OCI-M2 (cell line): ENCODE measurements at regions not wholly inside any gene's neighbourhood (a gene's known extent, or its start where the extent isn't known, plus 50 kb on each side); places are given as distances from the start of the nearest gene placed in this dataset.
"Not testable (repeated sequence)": the region's sequence is repeated elsewhere in the genome, so short reads cannot be mapped to it uniquely, and the experiment has no call there.

Source experiments
- DNase-seq: peaks from one replicate; lab custom pipeline; 2025; ENCODE audit not compliant: unreplicated experiment; lab: John Stamatoyannopoulos, UW

GRCh38 chr12:88667615-88668014, 87.3 kb upstream of the KITLG start:
- not testable (repeated sequence) for DNase-seq

- DNase-seq = no peak
These were observed 84.8 kb upstream of the KITLG start for GRCh38 chr12:88665071-88665470.

DNA sequence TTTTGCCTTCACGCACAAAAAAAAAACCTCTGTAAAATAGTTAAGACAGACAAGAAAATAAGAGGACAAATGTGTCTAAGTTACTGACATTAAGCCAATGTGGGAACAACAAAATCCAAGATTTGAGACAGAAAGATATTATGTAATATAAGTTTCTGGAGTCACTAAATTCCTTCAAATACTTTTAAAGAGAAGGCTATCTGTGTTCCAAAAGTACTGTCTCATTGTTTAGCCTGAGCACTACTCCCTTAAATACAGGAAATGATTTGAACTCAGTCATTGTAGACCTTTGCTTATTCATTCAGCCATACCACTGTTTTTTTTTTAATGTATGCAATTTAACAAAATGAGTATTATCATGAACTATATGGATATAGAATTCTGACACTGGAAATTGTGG, 82.7 kb upstream of the KITLG start:
- no peak for DNase-seq

DNA sequence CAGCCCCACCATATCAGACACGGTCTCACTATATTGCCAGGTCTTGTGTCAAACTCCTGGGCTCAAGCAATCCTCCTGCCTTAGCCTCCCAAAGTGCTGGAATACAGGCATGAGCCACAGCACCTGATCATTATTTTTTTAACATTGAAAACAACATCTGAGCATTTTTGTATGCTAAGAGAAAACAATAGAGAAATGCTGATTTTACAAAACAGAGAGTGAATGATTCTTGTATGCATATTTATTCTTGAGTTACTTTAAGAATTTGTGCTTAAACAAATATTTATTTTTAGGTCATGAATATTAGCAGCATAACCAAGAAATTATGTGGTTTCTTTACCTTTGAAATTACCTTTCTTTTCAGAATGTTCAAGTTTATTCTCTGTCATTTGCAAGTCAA, 81.8 kb upstream of the KITLG start:
- DNase-seq = no peak

GRCh38 chr12:88658009-88658408, 77.7 kb upstream of the KITLG start:
- DNase-seq = no peak

GRCh38 chr12:88650715-88651114, 70.4 kb upstream of the KITLG start:
- DNase-seq = no peak

- DNase-seq = no peak
These were observed 68.4 kb upstream of the KITLG start for GRCh38 chr12:88648625-88649024.

- DNase-seq = no peak
These were observed 66.6 kb upstream of the KITLG start for GRCh38 chr12:88646824-88647223.

- DNase-seq = no peak
These were observed 65.5 kb upstream of the KITLG start for GRCh38 chr12:88645816-88646215.

DNA sequence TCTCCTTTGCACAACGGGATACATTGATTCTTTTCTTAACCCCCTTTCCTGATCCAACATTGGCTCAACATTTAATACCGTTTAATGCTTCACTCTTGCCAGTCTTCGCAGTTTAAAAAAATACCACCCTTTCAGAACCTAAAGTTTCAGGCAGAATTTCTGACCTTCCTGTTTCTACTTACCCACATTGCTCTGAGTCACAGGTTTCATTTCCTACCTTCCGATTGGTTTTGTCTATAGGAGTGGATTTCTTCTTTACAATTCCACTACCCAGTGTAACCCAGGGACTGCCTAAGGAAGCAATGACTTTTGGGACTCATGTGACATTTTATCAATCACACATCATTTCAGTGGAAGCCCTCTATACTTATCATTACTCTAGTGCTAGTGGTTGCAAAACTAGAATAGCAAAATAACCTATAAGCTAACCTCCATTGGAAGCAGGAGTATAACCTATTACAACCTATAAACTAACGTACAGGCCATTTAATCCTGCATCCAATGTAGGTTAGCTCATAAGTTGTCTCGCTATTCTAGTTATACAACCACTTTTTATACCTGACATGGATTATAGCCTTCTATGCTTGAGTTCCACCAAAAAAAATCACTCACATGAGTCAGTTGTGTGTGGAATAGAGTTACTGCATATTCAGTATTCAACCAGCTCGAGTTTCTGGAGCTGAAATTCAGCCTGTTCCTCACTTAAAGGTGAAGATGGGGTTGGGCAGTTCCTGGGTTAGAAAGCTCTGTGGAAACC, 64.9 kb upstream of the KITLG start:
- no peak for DNase-seq

- DNase-seq = no peak
These were observed 63.4 kb upstream of the KITLG start for GRCh38 chr12:88643685-88644084.

DNA sequence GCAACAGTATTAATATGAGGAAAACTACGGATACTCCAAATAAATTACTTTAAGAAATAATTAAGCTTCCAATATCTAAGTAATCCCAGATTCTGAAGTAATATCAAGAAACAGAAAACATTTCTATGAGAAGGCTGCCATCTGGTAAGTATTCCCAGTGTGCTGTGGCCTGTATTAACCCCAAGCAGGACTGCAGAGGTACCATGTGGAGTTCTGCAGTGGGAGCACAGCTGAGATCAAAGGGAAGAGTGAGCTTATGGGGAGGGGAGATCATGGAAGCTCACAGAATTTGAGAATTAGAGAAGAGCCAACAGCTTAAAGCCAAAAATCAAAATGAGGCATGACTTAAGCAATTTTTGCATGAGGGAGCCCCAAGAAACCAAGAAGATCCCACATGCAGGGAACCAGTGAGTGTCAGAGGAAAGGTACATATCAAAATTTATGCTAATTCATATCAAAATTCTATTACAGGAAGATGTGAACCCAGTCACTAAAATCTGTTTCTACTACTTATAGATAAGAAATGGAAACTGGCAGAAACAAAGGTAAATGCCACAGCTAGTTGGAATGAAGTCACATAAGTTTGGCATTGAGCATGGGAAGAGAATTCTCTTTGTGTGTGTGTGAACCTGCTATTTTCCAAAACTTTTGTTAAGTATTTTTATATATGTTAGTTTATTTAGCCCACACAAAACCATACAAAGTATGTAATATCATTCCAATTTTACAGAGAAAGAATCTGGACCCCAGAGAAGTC, 62.6 kb upstream of the KITLG start:
- DNase-seq = no peak

DNA sequence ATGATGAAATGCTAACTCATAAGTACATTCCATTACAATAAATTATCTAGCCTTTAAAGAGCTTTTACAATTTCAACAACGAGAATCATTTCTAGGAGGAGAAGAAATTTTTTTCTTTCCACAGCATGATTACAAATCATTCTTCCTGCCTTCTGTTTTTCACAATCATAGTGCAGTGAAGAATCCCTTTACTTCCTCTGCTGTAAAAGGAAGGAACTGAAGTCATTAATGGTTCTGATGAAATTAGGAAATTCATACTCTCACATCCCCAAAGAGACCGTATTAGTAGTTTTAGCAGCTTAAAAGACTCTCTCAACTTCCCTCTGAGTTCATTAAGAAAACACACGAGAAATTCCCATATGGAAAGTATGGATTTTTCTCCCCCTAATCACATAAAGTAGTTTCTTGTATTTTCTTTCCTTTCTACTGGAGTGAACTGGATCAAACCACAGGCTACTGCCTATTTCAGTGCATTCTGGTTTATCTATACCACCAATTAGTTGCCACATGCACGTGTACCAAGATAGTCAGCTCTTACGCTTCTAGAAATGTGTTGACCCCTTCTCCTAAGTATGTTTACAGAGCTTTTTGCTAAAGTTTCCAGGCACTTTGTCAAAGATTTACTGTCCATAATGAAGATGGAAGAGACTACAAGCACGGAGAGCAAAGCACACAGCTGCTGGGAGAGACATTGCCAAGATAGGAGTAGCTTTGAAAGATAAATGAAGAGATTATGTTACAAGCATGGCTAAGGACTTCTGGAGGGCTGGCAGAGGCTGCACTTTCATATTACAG, 58.9 kb upstream of the KITLG start:
- DNase-seq = no peak

DNA sequence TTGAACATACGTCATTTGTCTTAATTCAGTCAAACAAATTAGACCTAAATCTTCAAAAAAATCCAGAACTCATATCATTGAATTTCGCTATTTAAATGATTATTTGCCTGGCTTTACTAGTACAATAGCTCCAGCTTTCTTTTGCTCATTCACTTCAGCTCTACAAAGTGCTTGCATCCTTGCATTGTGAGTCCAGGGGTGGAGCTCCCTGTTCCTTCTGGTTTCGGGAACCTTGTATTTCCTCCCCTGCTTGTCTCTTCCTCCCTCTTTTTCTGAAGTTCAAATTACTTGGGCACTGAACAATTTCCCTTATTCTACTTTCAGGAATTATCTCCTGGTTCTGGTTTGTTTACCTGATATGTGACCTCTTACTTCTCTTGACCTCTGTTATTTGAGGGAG, 58.1 kb upstream of the KITLG start:
- no peak for DNase-seq

DNA sequence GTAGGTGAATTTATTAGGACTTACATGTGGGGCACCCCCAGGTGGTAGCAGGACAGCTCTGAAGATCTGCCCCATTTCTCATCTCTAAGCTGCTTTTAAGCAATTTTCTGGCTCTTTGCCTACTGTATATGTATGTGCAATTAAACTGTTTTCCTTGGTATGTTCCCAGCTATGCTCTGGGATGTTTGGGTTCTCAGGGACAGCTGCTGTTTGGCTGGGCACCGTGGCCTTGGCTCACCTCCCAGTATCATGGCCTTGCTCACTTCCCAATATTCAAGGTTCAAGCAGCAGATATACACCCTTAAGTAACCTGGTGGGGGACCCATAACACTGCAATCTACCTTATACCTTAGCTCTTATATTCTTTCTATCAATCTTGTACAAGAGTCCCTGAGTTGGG, 53.7 kb upstream of the KITLG start:
- no peak for DNase-seq

- DNase-seq = no peak
These were observed 53.0 kb upstream of the KITLG start for GRCh38 chr12:88633312-88633711.

DNA sequence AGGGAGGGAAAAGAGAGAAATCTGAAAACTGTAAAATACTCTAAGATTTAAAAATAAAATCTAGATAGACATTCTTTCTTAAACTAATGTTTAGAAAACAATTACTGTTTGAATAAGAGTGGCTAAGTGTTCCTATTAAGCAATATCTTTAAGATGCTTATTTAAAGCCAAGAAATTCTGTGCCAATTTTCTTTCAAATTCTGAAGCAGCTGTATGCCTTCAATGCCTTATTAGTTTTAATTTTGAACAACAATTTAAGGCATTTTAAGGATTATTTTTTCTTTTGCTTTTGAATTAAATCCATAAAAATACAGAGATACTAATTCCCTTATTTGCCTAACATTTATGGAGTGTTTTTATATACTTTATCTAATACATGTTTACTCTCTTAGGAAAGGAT, 50.3 kb upstream of the KITLG start:
- no peak for DNase-seq
